Heart left ventricle (tissue), 16 donors: ENCODE measurements at regions not wholly inside any gene's neighbourhood (a gene's known extent, or its start where the extent isn't known, plus 50 kb on each side); places are given as distances from the start of the nearest gene placed in this dataset.
A peak's percentile ranks its signal among the peaks of the same experiment; 100 is the strongest.

Experiments used
- ATAC-seq, 4 donors: fragments of 200-7000 bp; cut with Tn5 transposase; one replicate each; pipeline ENCODE4 v1.9.1; 2020 to 2022; ENCODE audit warnings: moderate library complexity in 4 of 4, mild to moderate bottlenecking in 3 of 4, moderate number of reproducible peaks in 1 of 4
- DNase-seq, 5 donors: peaks; one replicate each; pipeline ENCODE4 v3.0.0-alpha.2; 2020
- H3K27ac ChIP-seq, 12 donors: fragments of 200-600 bp; sonication (generic) in 4 of 12; one replicate each; pipeline versions ENCODE4 v1.5.0 to v1.8.0; 2016 to 2022; ENCODE audit warnings: mild to moderate bottlenecking in 2 of 12
- H3K27me3 ChIP-seq, 9 donors: fragments of 200-600 bp; sonication (generic) in 2 of 9; one replicate each; pipeline versions ENCODE4 v1.5.1 to v1.8.0; 2016 to 2022; ENCODE audit warnings: mild to moderate bottlenecking in 3 of 9
- H3K36me3 ChIP-seq, 9 donors: fragments of 200-600 bp; sonication (generic) in 2 of 9; one replicate each; pipeline versions ENCODE4 v1.5.0 to v1.8.0; 2018 to 2022; ENCODE audit warnings: mild to moderate bottlenecking in 2 of 9
- H3K4me1 ChIP-seq, 12 donors: fragments of 200-600 bp; sonication (generic) in 4 of 12; one replicate each; pipeline versions ENCODE4 v1.5.0 to v1.8.0; 2016 to 2022; ENCODE audit warnings: mild to moderate bottlenecking in 3 of 12
- H3K4me3 ChIP-seq, 12 donors: fragments of 200-600 bp; sonication (generic) in 4 of 12; one replicate each; pipeline versions ENCODE4 v1.5.0 to v1.8.0; 2017 to 2022; ENCODE audit warnings: mild to moderate bottlenecking in 9 of 12, moderate library complexity in 4 of 12
- H3K9me3 ChIP-seq, 12 donors: fragments of 200-600 bp; sonication (generic) in 4 of 12; one replicate each; pipeline versions ENCODE4 v1.5.0 to v1.8.0; 2016 to 2022; ENCODE audit warnings: mild to moderate bottlenecking in 1 of 12
- CTCF ChIP-seq, 12 donors: fragments of 200-600 bp; sonication (generic) in 4 of 12; IDR thresholded peaks; one replicate each; pipeline versions ENCODE4 v1.5.0 to v1.8.0; 2018 to 2022; ENCODE audit warnings: antibody characterized with exemption in 12 of 12, mild to moderate bottlenecking in 5 of 12
- POLR2A ChIP-seq, 2 donors: fragments of 450-650 bp; IDR thresholded peaks; one replicate each; pipeline ENCODE4 v1.6.1; 2017; ENCODE audit warnings: antibody characterized with exemption in 2 of 2, mild to moderate bottlenecking in 2 of 2, moderate library complexity in 2 of 2
- WGBS, 4 donors: extraction: QIAGEN DNeasy Blood & Tissue Kit in 2 of 4; methylation state at CpG; one replicate each; pipeline versions ENCODE4 v1.1.5 to v1.1.7; 2013 to 2018; 5-methylcytosine and 5-hydroxymethylcytosine counted together
- intact Hi-C, 10 donors: fragments of 100-400 bp; cut with DNase I; formaldehyde crosslinking; loops; one replicate each; pipeline versions ENCODE4 v1.11.1 to v1.14.2; 2022
- donor health status: ischemic (EF 13 %, LVEDD 7.1; RV severe dilation, severe dysfunction).
- donor health status: healthy with polysubstance abuse.
- donor health status: DM: no; HTN: yes; CAD: no.
- donor health status: DM: no; HTN: no; CAD: no.
- donor health status: ischemic (EF 25% LVEDD 6.9; RV normal size, moderate dysfunction).
- donor health status: ischemic (EF 25% LVEDD 5.7; RV mildly dilated, moderate dysfunction).
- donor health status: healthy.
- donor health status: DM: yes; HTN: yes; CAD: no.
- donor health status: ischemic (EF 35%, LVEDD 5.7; RV mildly dilated, moderate dysfunction).
- donor health status: nonischemic (EF 11% LVEDD 7.7; RV severe dilation, severe dysfunction).
- donor health status: DM: yes; HTN: yes; CAD: no.
- donor health status: PGD.
- donor health status: ischemic (EF 29% LVEDD 5.4; RV normal size, mild dysfunction).
- donor health status: nonischemic (EF 23%, LVEDD 6.1; RV moderate dilation, normal function).

GRCh38 chr3:193762657-193763056, 169.6 kb downstream of the OPA1 start:
- intact Hi-C loops: no loop called here
- no peak overlapping the region for H3K4me3 ChIP-seq
- H3K27ac ChIP-seq: no peak overlapping the region
- no peaks in the 10 kb centered on the region for H3K27me3 ChIP-seq
- peaks cover 0 to 8% (median under 1%) of the 10 kb centered on the region in 12 donors for H3K9me3 ChIP-seq
- WGBS, 4 donors: 73 to 95% (median 86%) methylated on average over 1 of the region's 1 CpG
- ATAC-seq: no peak
- no peak for TF ChIP-seq CTCF (IDR thresholded peaks at IDR 0.05)
- TF ChIP-seq POLR2A (IDR thresholded peaks at IDR 0.05): no peak
- no peaks in the 10 kb centered on the region for H3K4me1 ChIP-seq
- DNase-seq: no peak
- H3K36me3 ChIP-seq: no peaks in the 10 kb centered on the region

- H3K36me3 ChIP-seq: no peaks in the 10 kb centered on the region
- intact Hi-C loops: no loop called here
- H3K27me3 ChIP-seq: no peaks in the 10 kb centered on the region
- 81 to 93% (median 89%) methylated on average over 5 of the region's 5 CpGs for WGBS, 4 donors
- TF ChIP-seq CTCF (IDR thresholded peaks at IDR 0.05): no peak
- no peak for TF ChIP-seq POLR2A (IDR thresholded peaks at IDR 0.05)
- no peak overlapping the region for H3K4me3 ChIP-seq
- no peak overlapping the region for H3K27ac ChIP-seq
- ATAC-seq (no peak), DNase-seq (no peak)
- H3K4me1 ChIP-seq: no peaks in the 10 kb centered on the region
- no peaks in the 10 kb centered on the region for H3K9me3 ChIP-seq
Observed at GRCh38 chr3:193764959-193765358, 172.0 kb downstream of the OPA1 start.

- no peaks in the 10 kb centered on the region for H3K4me1 ChIP-seq
- peak in 1 of 4 donors; percentile 18 for ATAC-seq
- no peak for DNase-seq
- WGBS, 4 donors: 88 to 100% (median 97%) methylated on average over 1 of the region's 1 CpG
- no peaks in the 10 kb centered on the region for H3K9me3 ChIP-seq
- no peak overlapping the region for H3K27ac ChIP-seq
- no peaks in the 10 kb centered on the region for H3K36me3 ChIP-seq
- H3K4me3 ChIP-seq: no peak overlapping the region
- intact Hi-C loops: no loop called here
- no peak for TF ChIP-seq POLR2A (IDR thresholded peaks at IDR 0.05)
- H3K27me3 ChIP-seq: peaks cover 0 to 10% (median 0%) of the 10 kb centered on the region in 9 donors
Observed at GRCh38 chr3:193767353-193768069, 174.5 kb downstream of the OPA1 start.

- ATAC-seq (peak in 2 of 4 donors; percentile 22 to 73), DNase-seq (no peak)
- H3K4me1 ChIP-seq: no peaks in the 10 kb centered on the region
- H3K9me3 ChIP-seq: no peaks in the 10 kb centered on the region
- TF ChIP-seq CTCF (IDR thresholded peaks at IDR 0.05): no peak
- no peak overlapping the region for H3K27ac ChIP-seq
- WGBS, 4 donors: 73 to 78% (median 76%) methylated on average over 2 of the region's 2 CpGs
- H3K4me3 ChIP-seq: no peak overlapping the region
- no peaks in the 10 kb centered on the region for H3K36me3 ChIP-seq
- H3K27me3 ChIP-seq: peaks cover 0 to 13% (median 0%) of the 10 kb centered on the region in 9 donors
- intact Hi-C loops: no loop called here
Observed at GRCh38 chr3:193768070-193768394, 175.0 kb downstream of the OPA1 start.

- WGBS, 4 donors: 88 to 100% (median 93%) methylated on average over 2 of the region's 2 CpGs
- Histone ChIP-seq H3K4me1 (no peaks in the 10 kb centered on the region), H3K27me3 (peaks cover 0 to 18% (median 0%) of the 10 kb centered on the region in 9 donors), H3K27ac (no peak overlapping the region), H3K9me3 (no peaks in the 10 kb centered on the region), H3K4me3 (no peak overlapping the region), H3K36me3 (no peaks in the 10 kb centered on the region)
- no peak for DNase-seq
- no peak for ATAC-seq
- TF ChIP-seq CTCF (IDR thresholded peaks at IDR 0.05) (no peak), POLR2A (IDR thresholded peaks at IDR 0.05) (no peak)
- intact Hi-C loops: no loop called here
Observed at GRCh38 chr3:193769437-193769836, 176.4 kb downstream of the OPA1 start.
